Common myeloid progenitor, CD34-positive (primary cell): ENCODE measurements at regions not wholly inside any gene's neighbourhood (a gene's known extent, or its start where the extent isn't known, plus 50 kb on each side); places are given as distances from the start of the nearest gene placed in this dataset.

Experiments used
- CTCF ChIA-PET: fragments of 350-600 bp; sonication (Branson Sonifier 250); formaldehyde crosslinking; loops from one replicate; lab custom pipeline; 2021; ENCODE audit warnings: antibody characterized with exemption; lab: Charles Lee
- POLR2A ChIA-PET: fragments of 350-600 bp; sonication (Branson Sonifier 250); formaldehyde crosslinking; loops from one replicate; lab custom pipeline; 2021; ENCODE audit warnings: antibody characterized with exemption; lab: Charles Lee
- DNase-seq, 3 donors: peaks; one replicate each; pipeline versions ENCODE4 v3.0.0 to v3.0.0-alpha.2; 2013
- H3K27ac ChIP-seq, 2 experiments: 1 replicate in 1 of 2; 2 replicates in 1 of 2; pipeline ENCODE4 v1.7.0; 2013; ENCODE audit warnings: inconsistent platforms in 2 of 2, low read length in 2 of 2, mild to moderate bottlenecking in 2 of 2, low read depth in 1 of 2, moderate library complexity in 1 of 2; ENCODE audit not compliant: severe bottlenecking in 2 of 2, insufficient read depth in 1 of 2, poor library complexity in 1 of 2
- H3K27me3 ChIP-seq, 5 experiments: replicated peaks in 2 of 5; 1 replicate in 3 of 5; 2 replicates in 2 of 5; pipeline versions ENCODE4 v1.6.1 to v1.7.0; 2013; ENCODE audit warnings: low read length in 4 of 5, mild to moderate bottlenecking in 2 of 5, moderate library complexity in 2 of 5, inconsistent platforms in 1 of 5; ENCODE audit not compliant: insufficient read depth in 5 of 5, control insufficient read depth in 4 of 5
- H3K36me3 ChIP-seq, 4 experiments: 1 replicate in 2 of 4; 2 replicates in 2 of 4; pipeline versions ENCODE4 v1.6.1 to v1.7.0; 2013; ENCODE audit warnings: low read length in 3 of 4, control low read depth in 1 of 4, mild to moderate bottlenecking in 1 of 4; ENCODE audit not compliant: control insufficient read depth in 4 of 4, insufficient read depth in 4 of 4
- H3K4me1 ChIP-seq, 4 experiments: 1 replicate in 3 of 4; 2 replicates in 1 of 4; pipeline versions ENCODE4 v1.6.1 to v1.7.1; 2013; ENCODE audit warnings: low read length in 3 of 4, mild to moderate bottlenecking in 3 of 4, control low read depth in 1 of 4, inconsistent platforms in 1 of 4, moderate library complexity in 1 of 4; ENCODE audit not compliant: control insufficient read depth in 4 of 4, insufficient read depth in 4 of 4; ENCODE audit errors: control extremely low read depth in 1 of 4
- H3K4me3 ChIP-seq, 7 experiments: 1 replicate in 4 of 7; 2 replicates in 3 of 7; pipeline versions ENCODE4 v1.5.1 to v1.7.0; 2013; ENCODE audit warnings: mild to moderate bottlenecking in 7 of 7, low read length in 6 of 7, moderate library complexity in 6 of 7, inconsistent platforms in 2 of 7, low read depth in 2 of 7, control low read depth in 1 of 7; ENCODE audit not compliant: insufficient read depth in 4 of 7, control insufficient read depth in 1 of 7; ENCODE audit errors: extremely low read depth in 1 of 7
- H3K9me3 ChIP-seq, 5 experiments: 1 replicate in 4 of 5; 2 replicates in 1 of 5; pipeline versions ENCODE4 v1.6.1 to v1.7.1; 2013; ENCODE audit warnings: low read length in 4 of 5, mild to moderate bottlenecking in 2 of 5, inconsistent platforms in 1 of 5, low read depth in 1 of 5, moderate library complexity in 1 of 5; ENCODE audit not compliant: control insufficient read depth in 4 of 5, insufficient read depth in 2 of 5; ENCODE audit errors: control extremely low read depth in 1 of 5
- WGBS: methylation state at CpG from one replicate; pipeline ENCODE4 v1.1.5; 2013; ENCODE audit not compliant: insufficient coverage; 5-methylcytosine and 5-hydroxymethylcytosine counted together

GRCh38 chr3:88661433-88661824 lies 446.0 kb upstream of the EPHA3 start:
- CTCF ChIA-PET = interaction anchor here (1.7 kb wide), 1 partner anchor 17 kb away, joined by 4 read pairs; no protein-coding TSS in a partner anchor
- H3K27ac ChIP-seq = no peak overlapping the region
- no peak for DNase-seq

GRCh38 chr3:88668180-88668579 lies 439.2 kb upstream of the EPHA3 start:
- H3K27me3 ChIP-seq = no peaks in the 10 kb centered on the region
- H3K9me3 ChIP-seq = no peaks in the 10 kb centered on the region
- no peak for DNase-seq
- H3K4me3 ChIP-seq = no peak overlapping the region
- CTCF ChIA-PET = no interaction called here
- no peaks in the 10 kb centered on the region for H3K36me3 ChIP-seq
- no peaks in the 10 kb centered on the region for H3K4me1 ChIP-seq
- POLR2A ChIA-PET = no interaction called here
- H3K27ac ChIP-seq = no peak overlapping the region
- WGBS = 100% methylated on average over 2 of the region's 2 CpGs

More at GRCh38 chr3:88661433-88661824, 446.0 kb upstream of the EPHA3 start:
- Histone ChIP-seq H3K27me3 (no peaks in the 10 kb centered on the region), H3K4me1 (no peaks in the 10 kb centered on the region), H3K4me3 (no peak overlapping the region), H3K36me3 (no peaks in the 10 kb centered on the region), H3K9me3 (no peaks in the 10 kb centered on the region)
- WGBS = no CpG with 5 or more reads among the region's 3 CpGs
- POLR2A ChIA-PET = no interaction called here

DNA sequence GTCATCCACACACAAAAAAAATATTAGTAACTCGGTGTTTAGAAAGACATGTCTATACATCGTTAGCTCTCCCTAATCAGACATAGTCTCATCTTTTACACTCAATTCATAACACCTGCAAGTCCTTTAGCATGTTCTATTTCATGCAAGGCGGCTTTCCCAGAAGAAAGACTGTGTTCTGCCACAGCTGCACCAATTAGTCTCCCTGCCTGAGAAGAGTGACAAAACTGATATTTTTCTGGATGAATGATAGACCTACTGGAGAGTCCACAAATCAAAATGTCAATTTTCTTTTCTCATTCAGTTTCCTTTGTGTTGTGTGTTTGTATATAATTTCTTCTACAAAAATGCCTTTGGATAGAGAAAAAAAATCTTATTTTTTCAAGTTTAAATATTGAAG lies 435.8 kb upstream of the EPHA3 start:
- H3K4me1 ChIP-seq = no peaks in the 10 kb centered on the region
- DNase-seq = no peak
- H3K27me3 ChIP-seq = no peaks in the 10 kb centered on the region
- H3K9me3 ChIP-seq = no peaks in the 10 kb centered on the region
- CTCF ChIA-PET = no interaction called here
- H3K36me3 ChIP-seq = no peaks in the 10 kb centered on the region
- no peak overlapping the region for H3K4me3 ChIP-seq
- no peak overlapping the region for H3K27ac ChIP-seq
- POLR2A ChIA-PET = no interaction called here
- 100% methylated on average over 2 of the region's 3 CpGs for WGBS

DNA sequence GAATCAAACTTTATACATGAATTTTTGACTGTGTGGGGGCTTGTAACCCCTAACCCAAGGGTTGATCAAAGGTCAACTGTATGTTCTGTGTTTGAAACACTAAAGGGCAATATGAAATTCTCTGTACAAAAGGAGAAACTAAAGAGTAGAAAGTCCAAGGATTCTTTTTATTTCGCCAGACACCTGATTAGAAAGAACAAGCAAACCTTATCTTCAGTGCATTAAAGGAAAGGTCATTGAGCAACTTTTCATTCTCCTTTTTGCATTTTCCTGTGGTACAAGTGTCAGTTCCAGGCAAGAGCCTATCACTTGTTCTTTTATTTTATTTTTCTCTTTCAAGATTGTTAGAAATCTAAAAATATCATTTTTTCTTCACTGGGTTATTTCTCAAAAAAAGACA lies 430.1 kb upstream of the EPHA3 start:
- Histone ChIP-seq H3K4me3 (no peak overlapping the region), H3K9me3 (no peaks in the 10 kb centered on the region), H3K4me1 (no peaks in the 10 kb centered on the region), H3K27me3 (no peaks in the 10 kb centered on the region), H3K27ac (no peak overlapping the region), H3K36me3 (no peaks in the 10 kb centered on the region)
- WGBS = 100% methylated on average over 1 of the region's 1 CpG
- POLR2A ChIA-PET = no interaction called here
- CTCF ChIA-PET = no interaction called here
- DNase-seq = no peak

DNA sequence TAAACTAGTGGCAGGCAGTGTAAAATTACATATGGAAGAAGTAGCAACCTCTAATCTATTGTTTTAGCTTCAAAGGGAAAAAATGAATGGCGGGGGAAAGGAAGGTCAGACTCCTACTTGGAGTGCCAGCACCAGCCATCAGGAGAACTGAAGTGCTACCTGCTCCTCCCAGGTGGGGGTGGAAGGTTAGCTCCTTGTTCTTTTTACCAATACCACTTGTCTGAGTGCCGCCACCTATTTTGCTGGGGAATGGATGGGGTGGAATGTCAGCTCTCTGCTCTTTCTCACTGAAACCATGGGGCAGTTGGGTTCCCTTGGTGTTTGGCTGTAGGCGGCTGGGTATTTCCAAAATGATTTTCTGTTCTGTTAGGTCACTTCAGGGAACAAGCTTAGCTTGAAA lies 428.7 kb upstream of the EPHA3 start:
- WGBS = 94% methylated on average over 2 of the region's 3 CpGs
- Histone ChIP-seq H3K4me1 (no peaks in the 10 kb centered on the region), H3K36me3 (no peaks in the 10 kb centered on the region), H3K27me3 (no peaks in the 10 kb centered on the region), H3K9me3 (no peaks in the 10 kb centered on the region), H3K27ac (no peak overlapping the region), H3K4me3 (no peak overlapping the region)
- ChIA-PET POLR2A (no interaction called here), CTCF (interaction anchor here (1.5 kb wide), 1 partner anchor 18 kb away, joined by 4 read pairs; no protein-coding TSS in a partner anchor)
- no peak for DNase-seq

DNA sequence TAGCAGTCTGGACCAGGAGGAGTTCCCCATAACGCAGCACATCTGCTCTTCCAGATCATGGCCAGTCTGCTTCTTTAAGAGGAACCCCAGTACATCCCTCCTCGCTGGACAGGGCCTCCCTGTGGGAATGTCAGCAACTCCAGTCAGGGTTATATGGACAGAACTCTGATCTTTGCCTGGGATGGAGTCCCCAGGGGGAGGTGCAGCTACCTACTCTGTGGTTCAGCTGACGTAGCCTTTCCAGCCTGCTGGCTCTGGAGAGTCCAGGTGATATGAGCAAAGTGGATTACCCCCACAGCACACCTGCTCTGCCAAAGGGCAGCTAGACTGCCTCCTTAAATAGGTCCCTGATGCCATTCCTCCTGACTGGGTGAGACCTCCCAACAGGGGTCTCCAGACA lies 417.1 kb upstream of the EPHA3 start:
- 100% methylated on average over 2 of the region's 3 CpGs for WGBS
- no peak for DNase-seq
- Histone ChIP-seq H3K4me3 (no peak overlapping the region), H3K27me3 (no peaks in the 10 kb centered on the region), H3K4me1 (no peaks in the 10 kb centered on the region), H3K9me3 (peaks cover 0 to 2% (median 0%) of the 10 kb centered on the region in 5 experiments), H3K27ac (no peak overlapping the region), H3K36me3 (no peaks in the 10 kb centered on the region)
- ChIA-PET POLR2A (no interaction called here), CTCF (no interaction called here)

DNA sequence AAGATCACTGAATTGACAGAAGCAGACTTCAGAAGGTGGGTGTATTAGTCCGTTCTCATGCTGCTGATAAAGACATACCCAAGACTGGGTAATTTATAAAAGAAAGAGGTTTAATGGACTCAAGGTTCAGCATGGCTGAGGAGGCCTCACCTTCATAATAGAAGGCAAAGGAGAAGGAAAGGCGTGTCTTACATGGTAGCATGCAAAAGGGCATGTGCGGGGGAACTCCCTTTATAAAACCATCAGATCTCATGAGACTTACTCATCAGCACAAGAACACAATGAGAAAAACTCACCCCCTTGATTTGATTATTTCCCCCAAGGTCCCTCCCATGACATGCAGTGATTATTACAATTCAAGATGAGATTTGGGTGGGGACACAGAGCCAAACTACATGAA lies 416.3 kb upstream of the EPHA3 start:
- CTCF ChIA-PET = no interaction called here
- H3K4me1 ChIP-seq = no peaks in the 10 kb centered on the region
- DNase-seq = no peak
- H3K4me3 ChIP-seq = no peak overlapping the region
- H3K27ac ChIP-seq = no peak overlapping the region
- H3K36me3 ChIP-seq = no peaks in the 10 kb centered on the region
- H3K27me3 ChIP-seq = no peaks in the 10 kb centered on the region
- peaks cover 0 to 2% (median 0%) of the 10 kb centered on the region in 5 experiments for H3K9me3 ChIP-seq
- WGBS = no CpG with 5 or more reads among the region's 3 CpGs
- POLR2A ChIA-PET = no interaction called here
